Lower leg skin (tissue), 3 donors: ENCODE measurements at regions not wholly inside any gene's neighbourhood (a gene's known extent, or its start where the extent isn't known, plus 50 kb on each side); places are given as distances from the start of the nearest gene placed in this dataset.

ENCODE experiments used
- CTCF ChIP-seq, 3 donors: fragments of 450-650 bp; IDR thresholded peaks; one replicate each; pipeline ENCODE4 v1.5.1; 2016; ENCODE audit warnings: antibody characterized with exemption in 3 of 3, mild to moderate bottlenecking in 3 of 3, moderate library complexity in 2 of 3
- POLR2A ChIP-seq, 2 donors: fragments of 450-650 bp; IDR thresholded peaks; one replicate each; pipeline ENCODE4 v1.6.1; 2016 to 2017; ENCODE audit warnings: antibody characterized with exemption in 2 of 2, mild to moderate bottlenecking in 1 of 2, moderate library complexity in 1 of 2

GRCh38 chr13:82720986-82721385 is 1161.3 kb downstream of the SLITRK1 start:
- TF ChIP-seq POLR2A (IDR thresholded peaks at IDR 0.05) (no peak), CTCF (IDR thresholded peaks at IDR 0.05) (no peak)
